ENCODE measurements at regions not wholly inside any gene's neighbourhood (a gene's known extent, or its start where the extent isn't known, plus 50 kb on each side); places are given as distances from the start of the nearest gene placed in this dataset.

DNA sequence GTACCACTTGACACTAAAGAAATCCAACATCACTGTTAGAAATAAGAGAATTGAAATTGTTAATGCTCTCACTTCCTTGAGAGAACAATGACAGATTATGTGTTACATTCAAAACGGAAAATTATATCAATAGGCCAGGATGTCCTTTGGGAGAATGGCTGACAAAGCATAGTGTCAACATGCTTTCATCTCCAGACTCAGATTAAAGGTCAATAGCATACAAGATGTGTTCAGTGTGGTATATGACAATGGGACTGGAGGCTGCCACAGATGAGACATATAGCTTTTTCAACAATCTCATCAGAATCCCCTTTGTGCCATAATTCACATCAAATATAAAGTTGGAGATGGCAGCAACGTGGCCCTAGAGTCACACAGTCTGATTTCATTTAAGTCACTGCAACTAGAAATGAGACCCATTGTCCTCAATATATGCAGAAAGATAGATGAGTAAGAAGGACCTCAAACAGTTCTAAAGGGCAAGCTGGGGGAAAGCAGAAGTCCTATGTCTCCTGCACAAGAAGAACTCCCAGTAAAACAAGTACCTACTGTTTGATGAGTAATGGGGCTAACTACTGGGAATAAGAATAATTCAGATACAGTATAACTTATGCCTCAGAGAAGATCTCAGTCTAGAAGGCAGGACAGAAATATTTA lies 327.9 kb downstream of the TTLL7 start:
- TF ChIP-seq, protein P1, sequence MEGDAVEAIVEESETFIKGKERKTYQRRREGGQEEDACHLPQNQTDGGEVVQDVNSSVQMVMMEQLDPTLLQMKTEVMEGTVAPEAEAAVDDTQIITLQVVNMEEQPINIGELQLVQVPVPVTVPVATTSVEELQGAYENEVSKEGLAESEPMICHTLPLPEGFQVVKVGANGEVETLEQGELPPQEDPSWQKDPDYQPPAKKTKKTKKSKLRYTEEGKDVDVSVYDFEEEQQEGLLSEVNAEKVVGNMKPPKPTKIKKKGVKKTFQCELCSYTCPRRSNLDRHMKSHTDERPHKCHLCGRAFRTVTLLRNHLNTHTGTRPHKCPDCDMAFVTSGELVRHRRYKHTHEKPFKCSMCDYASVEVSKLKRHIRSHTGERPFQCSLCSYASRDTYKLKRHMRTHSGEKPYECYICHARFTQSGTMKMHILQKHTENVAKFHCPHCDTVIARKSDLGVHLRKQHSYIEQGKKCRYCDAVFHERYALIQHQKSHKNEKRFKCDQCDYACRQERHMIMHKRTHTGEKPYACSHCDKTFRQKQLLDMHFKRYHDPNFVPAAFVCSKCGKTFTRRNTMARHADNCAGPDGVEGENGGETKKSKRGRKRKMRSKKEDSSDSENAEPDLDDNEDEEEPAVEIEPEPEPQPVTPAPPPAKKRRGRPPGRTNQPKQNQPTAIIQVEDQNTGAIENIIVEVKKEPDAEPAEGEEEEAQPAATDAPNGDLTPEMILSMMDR (conservative IDR thresholded peaks at IDR 0.05): no peak
- no peak for TF ChIP-seq ZFX (IDR thresholded peaks at IDR 0.05)

All from C4-2B (cell line).